ENCODE measurements at regions not wholly inside any gene's neighbourhood (a gene's known extent, or its start where the extent isn't known, plus 50 kb on each side); places are given as distances from the start of the nearest gene placed in this dataset.

DNA sequence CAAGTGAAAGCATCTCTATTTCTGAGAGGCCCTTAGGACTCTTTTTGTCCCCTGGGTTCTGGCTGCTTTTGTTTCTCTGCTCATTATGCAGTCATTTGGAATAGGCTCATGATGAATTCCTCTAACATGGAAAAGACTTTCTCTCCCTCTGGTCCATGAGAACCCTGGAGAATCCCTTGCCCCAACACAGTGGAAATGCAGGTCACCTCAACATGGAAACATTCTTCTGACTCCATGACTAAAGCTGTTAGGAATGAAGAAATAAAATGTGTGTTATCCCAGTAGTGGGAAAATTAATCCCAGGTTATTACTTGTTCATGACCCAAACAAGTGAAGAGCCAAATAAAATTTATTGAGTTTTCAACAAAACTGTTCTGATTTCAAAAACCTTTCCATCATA lies 458.6 kb downstream of the EPM2A start:
- TF ChIP-seq, protein P1, sequence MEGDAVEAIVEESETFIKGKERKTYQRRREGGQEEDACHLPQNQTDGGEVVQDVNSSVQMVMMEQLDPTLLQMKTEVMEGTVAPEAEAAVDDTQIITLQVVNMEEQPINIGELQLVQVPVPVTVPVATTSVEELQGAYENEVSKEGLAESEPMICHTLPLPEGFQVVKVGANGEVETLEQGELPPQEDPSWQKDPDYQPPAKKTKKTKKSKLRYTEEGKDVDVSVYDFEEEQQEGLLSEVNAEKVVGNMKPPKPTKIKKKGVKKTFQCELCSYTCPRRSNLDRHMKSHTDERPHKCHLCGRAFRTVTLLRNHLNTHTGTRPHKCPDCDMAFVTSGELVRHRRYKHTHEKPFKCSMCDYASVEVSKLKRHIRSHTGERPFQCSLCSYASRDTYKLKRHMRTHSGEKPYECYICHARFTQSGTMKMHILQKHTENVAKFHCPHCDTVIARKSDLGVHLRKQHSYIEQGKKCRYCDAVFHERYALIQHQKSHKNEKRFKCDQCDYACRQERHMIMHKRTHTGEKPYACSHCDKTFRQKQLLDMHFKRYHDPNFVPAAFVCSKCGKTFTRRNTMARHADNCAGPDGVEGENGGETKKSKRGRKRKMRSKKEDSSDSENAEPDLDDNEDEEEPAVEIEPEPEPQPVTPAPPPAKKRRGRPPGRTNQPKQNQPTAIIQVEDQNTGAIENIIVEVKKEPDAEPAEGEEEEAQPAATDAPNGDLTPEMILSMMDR (IDR thresholded peaks at IDR 0.05), result no peak
- no peak for TF ChIP-seq POLR2A (IDR thresholded peaks at IDR 0.05)
